Tibial nerve (tissue), 4 donors: ENCODE measurements at regions not wholly inside any gene's neighbourhood (a gene's known extent, or its start where the extent isn't known, plus 50 kb on each side); places are given as distances from the start of the nearest gene placed in this dataset.

ENCODE experiments used
- CTCF ChIP-seq, 5 experiments: fragments of 200-600 bp in 3 of 5; fragments of 450-650 bp in 2 of 5; sonication (generic) in 3 of 5; IDR thresholded peaks; one replicate each; pipeline ENCODE4 v1.5.1; 2016 to 2019; ENCODE audit warnings: antibody characterized with exemption in 5 of 5, mild to moderate bottlenecking in 3 of 5, moderate library complexity in 2 of 5
- EP300 ChIP-seq, 2 donors: sonication (generic); formaldehyde crosslinking; IDR thresholded peaks; one replicate each; pipeline ENCODE4 v1.6.1; 2017; ENCODE audit warnings: antibody characterized with exemption in 2 of 2, mild to moderate bottlenecking in 1 of 2

GRCh38 chr5:38666668-38667498 is 110.4 kb upstream of the LIFR start:
- TF ChIP-seq CTCF (IDR thresholded peaks at IDR 0.05): peak; percentile 24 to 86 (median 56)
- peak; percentile 90 to 96 for TF ChIP-seq EP300 (IDR thresholded peaks at IDR 0.05)
